Sigmoid colon (tissue), 6 donors: ENCODE measurements at regions not wholly inside any gene's neighbourhood (a gene's known extent, or its start where the extent isn't known, plus 50 kb on each side); places are given as distances from the start of the nearest gene placed in this dataset.

ENCODE experiments used
- DNase-seq: peaks from one replicate; pipeline ENCODE4 v3.0.0-alpha.2; 2019
- H3K27ac ChIP-seq, 4 donors: fragments of 200-600 bp; sonication (generic); one replicate each; pipeline ENCODE4 v1.5.1; 2016 to 2019; ENCODE audit warnings: mild to moderate bottlenecking in 1 of 4
- H3K27me3 ChIP-seq, 3 donors: fragments of 200-600 bp; sonication (generic); one replicate each; pipeline ENCODE4 v1.5.1; 2019; ENCODE audit warnings: mild to moderate bottlenecking in 1 of 3
- H3K36me3 ChIP-seq, 4 donors: fragments of 200-600 bp; sonication (generic); one replicate each; pipeline ENCODE4 v1.5.1; 2016 to 2019
- H3K4me1 ChIP-seq, 4 donors: fragments of 200-600 bp; sonication (generic); one replicate each; pipeline ENCODE4 v1.5.1; 2017 to 2019
- H3K4me3 ChIP-seq, 4 donors: fragments of 200-600 bp; sonication (generic); one replicate each; pipeline ENCODE4 v1.5.1; 2017 to 2019; ENCODE audit warnings: mild to moderate bottlenecking in 2 of 4, moderate library complexity in 1 of 4
- H3K9me3 ChIP-seq, 4 donors: fragments of 200-600 bp in 3 of 4; sonication (generic) in 3 of 4; one replicate each; pipeline versions ENCODE4 v1.5.1 to v1.6.1; 2013 to 2019
- CTCF ChIP-seq, 4 experiments: fragments of 450-650 bp in 3 of 4; fragments of 200-600 bp in 1 of 4; IDR thresholded peaks; one replicate each; pipeline ENCODE4 v1.5.1; 2016 to 2019; ENCODE audit warnings: antibody characterized with exemption in 4 of 4, mild to moderate bottlenecking in 3 of 4, moderate library complexity in 2 of 4
- EP300 ChIP-seq, 4 donors: sonication (generic); formaldehyde crosslinking; IDR thresholded peaks; one replicate each; pipeline ENCODE4 v1.6.1; 2017; ENCODE audit warnings: antibody characterized with exemption in 4 of 4
- POLR2A ChIP-seq, 2 donors: fragments of 450-650 bp; IDR thresholded peaks; one replicate each; pipeline ENCODE4 v1.6.1; 2016; ENCODE audit warnings: antibody characterized with exemption in 2 of 2, mild to moderate bottlenecking in 2 of 2, moderate library complexity in 2 of 2
- POLR2AphosphoS5 ChIP-seq, 4 donors: sonication (generic); formaldehyde crosslinking; IDR thresholded peaks; one replicate each; pipeline ENCODE4 v1.6.1; 2017; ENCODE audit warnings: antibody characterized with exemption in 4 of 4
- WGBS, 2 donors: extraction: QIAGEN DNeasy Blood & Tissue Kit; methylation state at CpG; one replicate each; pipeline ENCODE4 v1.1.7; 2013; 5-methylcytosine and 5-hydroxymethylcytosine counted together
- intact Hi-C: fragments of 100-400 bp; cut with DNase I; formaldehyde crosslinking; loops from one replicate; pipeline ENCODE4 v1.15.1; 2023
- donor health status: healthy with polysubstance abuse.
- donor health status: healthy.

- no peaks in the 10 kb centered on the region for H3K9me3 ChIP-seq
- no peak overlapping the region for H3K27ac ChIP-seq
- no peak for DNase-seq
- no peaks in the 10 kb centered on the region for H3K36me3 ChIP-seq
- TF ChIP-seq POLR2AphosphoS5 (IDR thresholded peaks at IDR 0.05) (no peak), EP300 (IDR thresholded peaks at IDR 0.05) (no peak)
- H3K27me3 ChIP-seq: no peaks in the 10 kb centered on the region
- H3K4me3 ChIP-seq: no peak overlapping the region
- 86 to 91% methylated on average over 6 of the region's 6 CpGs for WGBS, 2 donors
- peaks cover 0 to 20% (median 8%) of the 10 kb centered on the region in 4 donors for H3K4me1 ChIP-seq
- intact Hi-C loops: no loop called here
Observed at GRCh38 chr4:20323991-20324390, 72.3 kb downstream of the SLIT2 start.

GRCh38 chr4:20326460-20326859 lies 74.8 kb downstream of the SLIT2 start:
- no peaks in the 10 kb centered on the region for H3K9me3 ChIP-seq
- H3K27ac ChIP-seq: no peak overlapping the region
- 69 to 81% methylated on average over 1 of the region's 1 CpG for WGBS, 2 donors

GRCh38 chr4:20326977-20327376 lies 75.3 kb downstream of the SLIT2 start:
- no peak overlapping the region for H3K4me3 ChIP-seq
- no peaks in the 10 kb centered on the region for H3K36me3 ChIP-seq
- no peaks in the 10 kb centered on the region for H3K27me3 ChIP-seq
- H3K4me1 ChIP-seq: peaks cover 0 to 17% (median 4%) of the 10 kb centered on the region in 4 donors
- intact Hi-C loops: no loop called here
- no peak for TF ChIP-seq EP300 (IDR thresholded peaks at IDR 0.05)
- no peak for TF ChIP-seq POLR2AphosphoS5 (IDR thresholded peaks at IDR 0.05)
- no peak for TF ChIP-seq CTCF (IDR thresholded peaks at IDR 0.05)
- TF ChIP-seq POLR2A (IDR thresholded peaks at IDR 0.05): no peak
- WGBS, 2 donors: 59 to 72% methylated on average over 2 of the region's 2 CpGs
- H3K27ac ChIP-seq: no peak overlapping the region
- no peak for DNase-seq
- H3K9me3 ChIP-seq: no peaks in the 10 kb centered on the region

More at GRCh38 chr4:20326460-20326859, 74.8 kb downstream of the SLIT2 start:
- DNase-seq: no peak
- Histone ChIP-seq H3K36me3 (no peaks in the 10 kb centered on the region), H3K4me1 (peaks cover 0 to 17% (median 4%) of the 10 kb centered on the region in 4 donors), H3K4me3 (no peak overlapping the region), H3K27me3 (no peaks in the 10 kb centered on the region)
- no peak for TF ChIP-seq CTCF (IDR thresholded peaks at IDR 0.05)
- no peak for TF ChIP-seq POLR2AphosphoS5 (IDR thresholded peaks at IDR 0.05)
- TF ChIP-seq POLR2A (IDR thresholded peaks at IDR 0.05): no peak
- no peak for TF ChIP-seq EP300 (IDR thresholded peaks at IDR 0.05)
- intact Hi-C loops: no loop called here

- Histone ChIP-seq H3K9me3 (no peaks in the 10 kb centered on the region), H3K27me3 (no peaks in the 10 kb centered on the region), H3K4me1 (peaks cover 0 to 17% (median 5%) of the 10 kb centered on the region in 4 donors), H3K4me3 (no peak overlapping the region), H3K27ac (no peak overlapping the region), H3K36me3 (no peaks in the 10 kb centered on the region)
- 77 to 87% methylated on average over 2 of the region's 2 CpGs for WGBS, 2 donors
- intact Hi-C loops: no loop called here
- TF ChIP-seq CTCF (IDR thresholded peaks at IDR 0.05) (no peak), EP300 (IDR thresholded peaks at IDR 0.05) (no peak), POLR2A (IDR thresholded peaks at IDR 0.05) (no peak), POLR2AphosphoS5 (IDR thresholded peaks at IDR 0.05) (no peak)
- no peak for DNase-seq
Observed at GRCh38 chr4:20327808-20328207, 76.1 kb downstream of the SLIT2 start.

- no peaks in the 10 kb centered on the region for H3K9me3 ChIP-seq
- 32 to 82% methylated on average over 1 of the region's 1 CpG for WGBS, 2 donors
Observed at GRCh38 chr4:20331642-20332041, 79.9 kb downstream of the SLIT2 start.

More at GRCh38 chr4:20331642-20332041, 79.9 kb downstream of the SLIT2 start:
- H3K27ac ChIP-seq: no peak overlapping the region
- no peak overlapping the region for H3K4me3 ChIP-seq
- no peaks in the 10 kb centered on the region for H3K27me3 ChIP-seq
- no peak for TF ChIP-seq CTCF (IDR thresholded peaks at IDR 0.05)
- TF ChIP-seq EP300 (IDR thresholded peaks at IDR 0.05): no peak
- TF ChIP-seq POLR2A (IDR thresholded peaks at IDR 0.05): no peak
- no peak for TF ChIP-seq POLR2AphosphoS5 (IDR thresholded peaks at IDR 0.05)
- no peaks in the 10 kb centered on the region for H3K36me3 ChIP-seq
- peaks cover 0 to 13% (median 5%) of the 10 kb centered on the region in 4 donors for H3K4me1 ChIP-seq
- DNase-seq: no peak
- intact Hi-C loops: no loop called here
